ENCODE measurements at regions not wholly inside any gene's neighbourhood (a gene's known extent, or its start where the extent isn't known, plus 50 kb on each side); places are given as distances from the start of the nearest gene placed in this dataset.

- no peak overlapping the region for H3K4me3 ChIP-seq (ENCODE audit: low read length)
- TF ChIP-seq CTCF (conservative IDR thresholded peaks at IDR 0.05; ENCODE audit: low read length), result peak; percentile 82
- DNase-seq (ENCODE audit: low read depth), result peak; percentile 68
These were observed 207.0 kb upstream of the FANCL start for GRCh38 chr2:58448065-58448507.

GRCh38 chr2:58447586-58447985, 206.5 kb upstream of the FANCL start:
- H3K4me3 ChIP-seq (ENCODE audit: low read length), result no peak overlapping the region

GRCh38 chr2:58441643-58442042, 200.5 kb upstream of the FANCL start:
- DNase-seq (ENCODE audit: low read depth), result no peak
- TF ChIP-seq CTCF (conservative IDR thresholded peaks at IDR 0.05; ENCODE audit: low read length), result no peak

More at GRCh38 chr2:58447586-58447985, 206.5 kb upstream of the FANCL start:
- no peak for DNase-seq (ENCODE audit: low read depth)
- no peak for TF ChIP-seq CTCF (conservative IDR thresholded peaks at IDR 0.05; ENCODE audit: low read length)

GRCh38 chr2:58436872-58437271, 195.7 kb upstream of the FANCL start:
- no peak overlapping the region for H3K4me3 ChIP-seq (ENCODE audit: low read length)
- no peak for TF ChIP-seq CTCF (conservative IDR thresholded peaks at IDR 0.05; ENCODE audit: low read length)
- no peak for DNase-seq (ENCODE audit: low read depth)

More at GRCh38 chr2:58441643-58442042, 200.5 kb upstream of the FANCL start:
- H3K4me3 ChIP-seq (ENCODE audit: low read length), result no peak overlapping the region

- no peak for DNase-seq (ENCODE audit: low read depth)
- TF ChIP-seq CTCF (conservative IDR thresholded peaks at IDR 0.05; ENCODE audit: low read length), result no peak
- no peak overlapping the region for H3K4me3 ChIP-seq (ENCODE audit: low read length)
These were observed 194.1 kb upstream of the FANCL start for GRCh38 chr2:58435246-58435645.

- DNase-seq (ENCODE audit: low read depth), result no peak
- H3K4me3 ChIP-seq (ENCODE audit: low read length), result no peak overlapping the region
- TF ChIP-seq CTCF (conservative IDR thresholded peaks at IDR 0.05; ENCODE audit: low read length), result no peak
These were observed 193.6 kb upstream of the FANCL start for GRCh38 chr2:58434692-58435091.

- no peak for DNase-seq (ENCODE audit: low read depth)
- no peak overlapping the region for H3K4me3 ChIP-seq (ENCODE audit: low read length)
- no peak for TF ChIP-seq CTCF (conservative IDR thresholded peaks at IDR 0.05; ENCODE audit: low read length)
These were observed 191.5 kb upstream of the FANCL start for GRCh38 chr2:58432491-58433170.
